ENCODE measurements at regions not wholly inside any gene's neighbourhood (a gene's known extent, or its start where the extent isn't known, plus 50 kb on each side); places are given as distances from the start of the nearest gene placed in this dataset.

DNA sequence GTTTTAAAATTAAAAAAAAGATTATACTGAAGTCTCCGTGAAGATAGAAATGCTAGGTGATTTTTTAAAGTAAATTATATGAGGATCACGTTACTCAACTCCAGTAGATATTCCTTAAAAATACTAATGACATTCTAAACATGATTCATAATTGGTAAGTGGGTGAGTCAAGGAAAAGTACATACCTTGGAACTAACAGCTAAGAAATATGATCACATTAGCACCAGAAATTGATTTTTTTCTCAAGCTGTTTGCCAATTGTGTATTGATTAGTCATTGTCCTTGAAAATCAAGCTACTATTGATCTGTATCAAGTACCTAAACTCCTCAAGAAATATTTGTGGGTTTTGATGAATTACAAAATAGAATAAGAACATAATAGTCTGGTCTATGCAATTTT, 362.6 kb upstream of the PPP1R2C start:
- H3K79me2 ChIP-seq (ENCODE audit: low read length), result no peaks in the 10 kb centered on the region
- no peak overlapping the region for H3K9ac ChIP-seq (ENCODE audit: low read length)
- TF ChIP-seq CTCF (IDR thresholded peaks at IDR 0.05; ENCODE audit: low read depth, low read length) (no peak), EZH2phosphoT487 (IDR thresholded peaks at IDR 0.05; ENCODE audit: low read depth) (no peak)
- H3K9me3 ChIP-seq (ENCODE audit: insufficient read depth, low read length), result no peaks in the 10 kb centered on the region
- H3K4me3 ChIP-seq (ENCODE audit: low read length), result no peak overlapping the region
- H3K27ac ChIP-seq (ENCODE audit: low read length), result no peak overlapping the region
- no peaks in the 10 kb centered on the region for H4K20me1 ChIP-seq (ENCODE audit: insufficient read depth, low read length)
- H2AFZ ChIP-seq (ENCODE audit: low read depth, low read length), result no peak overlapping the region
- H3K36me3 ChIP-seq (replicated peaks; ENCODE audit: low read depth, low read length), result no peaks in the 10 kb centered on the region
- H3K4me1 ChIP-seq (ENCODE audit: low read length), result no peaks in the 10 kb centered on the region
- H3K4me2 ChIP-seq (ENCODE audit: low read length), result no peak overlapping the region
- H3K27me3 ChIP-seq (ENCODE audit: low read depth, low read length), result no peaks in the 10 kb centered on the region

- TF ChIP-seq EZH2phosphoT487 (IDR thresholded peaks at IDR 0.05; ENCODE audit: low read depth) (no peak), CTCF (IDR thresholded peaks at IDR 0.05; ENCODE audit: low read depth, low read length) (no peak)
Observed at GRCh38 chrX:43141885-43142284, 363.9 kb upstream of the PPP1R2C start.

DNA sequence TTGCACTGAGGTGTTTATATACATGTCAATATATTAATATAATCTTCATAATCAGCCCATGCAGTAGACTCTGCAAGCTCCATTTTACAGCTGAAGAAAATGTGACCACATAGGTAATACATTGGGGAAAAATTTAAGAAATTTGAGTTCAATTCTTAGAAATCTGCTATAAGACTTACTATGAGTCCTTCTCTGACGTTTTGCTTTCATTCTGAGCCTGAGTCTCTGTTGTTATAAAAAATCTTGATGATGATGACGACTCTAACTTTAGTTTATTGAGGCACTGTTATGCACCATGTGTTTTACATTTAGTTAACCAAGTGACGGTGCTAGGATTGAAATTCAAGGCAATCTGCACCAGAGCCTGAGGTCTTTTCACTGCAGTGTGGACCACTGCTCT, 370.3 kb upstream of the PPP1R2C start:
- no peaks in the 10 kb centered on the region for H3K36me3 ChIP-seq (replicated peaks; ENCODE audit: low read depth, low read length)
- no peak for TF ChIP-seq EZH2phosphoT487 (IDR thresholded peaks at IDR 0.05; ENCODE audit: low read depth)
- TF ChIP-seq CTCF (IDR thresholded peaks at IDR 0.05; ENCODE audit: low read depth, low read length), result no peak
- no peak overlapping the region for H3K9ac ChIP-seq (ENCODE audit: low read length)

More at GRCh38 chrX:43141885-43142284, 363.9 kb upstream of the PPP1R2C start:
- H3K4me1 ChIP-seq (ENCODE audit: low read length), result no peaks in the 10 kb centered on the region
- H3K27me3 ChIP-seq (ENCODE audit: low read depth, low read length), result no peaks in the 10 kb centered on the region
- no peaks in the 10 kb centered on the region for H3K9me3 ChIP-seq (ENCODE audit: insufficient read depth, low read length)
- no peak overlapping the region for H3K4me3 ChIP-seq (ENCODE audit: low read length)
- H3K79me2 ChIP-seq (ENCODE audit: low read length), result no peaks in the 10 kb centered on the region
- H2AFZ ChIP-seq (ENCODE audit: low read depth, low read length), result no peak overlapping the region
- H3K27ac ChIP-seq (ENCODE audit: low read length), result no peak overlapping the region
- H4K20me1 ChIP-seq (ENCODE audit: insufficient read depth, low read length), result no peaks in the 10 kb centered on the region
- no peaks in the 10 kb centered on the region for H3K36me3 ChIP-seq (replicated peaks; ENCODE audit: low read depth, low read length)
- H3K4me2 ChIP-seq (ENCODE audit: low read length), result no peak overlapping the region
- no peak overlapping the region for H3K9ac ChIP-seq (ENCODE audit: low read length)

DNA sequence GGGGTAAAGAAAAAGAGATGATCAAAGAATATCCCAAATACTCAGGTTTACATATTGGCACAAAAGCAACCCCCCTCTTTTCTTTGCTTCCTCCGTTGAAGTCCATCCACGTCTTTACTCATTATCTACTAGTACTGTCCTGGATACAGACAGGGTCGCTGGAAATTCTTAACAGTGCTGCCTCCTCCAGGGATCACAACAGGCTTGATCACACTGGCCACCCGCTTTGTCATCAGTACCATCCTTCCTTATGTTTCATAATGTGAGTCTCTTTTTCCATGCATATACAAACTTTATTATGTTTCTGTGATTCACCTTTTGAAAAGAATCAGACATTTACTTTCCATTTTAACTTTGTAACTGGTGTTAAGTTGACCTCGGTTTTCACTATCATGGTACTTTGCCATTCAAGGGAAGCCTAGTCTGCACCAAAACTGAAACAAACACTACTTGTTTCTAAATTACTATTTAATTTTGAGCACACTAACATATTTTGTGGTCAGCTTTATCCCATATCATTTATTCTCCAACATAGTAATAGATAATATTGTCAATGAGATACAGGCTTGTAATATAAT, 387.5 kb upstream of the PPP1R2C start:
- H3K79me2 ChIP-seq (ENCODE audit: low read length), result no peaks in the 10 kb centered on the region
- H3K9me3 ChIP-seq (ENCODE audit: insufficient read depth, low read length), result no peaks in the 10 kb centered on the region
- H4K20me1 ChIP-seq (ENCODE audit: insufficient read depth, low read length), result no peaks in the 10 kb centered on the region
- no peak for TF ChIP-seq CTCF (IDR thresholded peaks at IDR 0.05; ENCODE audit: low read depth, low read length)
- no peak for TF ChIP-seq EZH2phosphoT487 (IDR thresholded peaks at IDR 0.05; ENCODE audit: low read depth)
- H3K4me3 ChIP-seq (ENCODE audit: low read length), result no peak overlapping the region
- H3K27ac ChIP-seq (ENCODE audit: low read length), result no peak overlapping the region
- H3K9ac ChIP-seq (ENCODE audit: low read length), result no peak overlapping the region
- H3K4me1 ChIP-seq (ENCODE audit: low read length), result no peaks in the 10 kb centered on the region
- no peaks in the 10 kb centered on the region for H3K36me3 ChIP-seq (replicated peaks; ENCODE audit: low read depth, low read length)
- H2AFZ ChIP-seq (ENCODE audit: low read depth, low read length), result no peak overlapping the region
- H3K4me2 ChIP-seq (ENCODE audit: low read length), result no peak overlapping the region
- H3K27me3 ChIP-seq (ENCODE audit: low read depth, low read length), result no peaks in the 10 kb centered on the region

More for the DNA sequence above, 370.3 kb upstream of the PPP1R2C start:
- Histone ChIP-seq H3K79me2 (ENCODE audit: low read length) (no peaks in the 10 kb centered on the region), H3K27ac (ENCODE audit: low read length) (no peak overlapping the region), H3K4me2 (ENCODE audit: low read length) (no peak overlapping the region), H3K4me3 (ENCODE audit: low read length) (no peak overlapping the region), H2AFZ (ENCODE audit: low read depth, low read length) (no peak overlapping the region), H3K4me1 (ENCODE audit: low read length) (no peaks in the 10 kb centered on the region), H3K27me3 (ENCODE audit: low read depth, low read length) (no peaks in the 10 kb centered on the region), H3K9me3 (ENCODE audit: insufficient read depth, low read length) (no peaks in the 10 kb centered on the region), H4K20me1 (ENCODE audit: insufficient read depth, low read length) (no peaks in the 10 kb centered on the region)
